RKO (cell line): ENCODE measurements at regions not wholly inside any gene's neighbourhood (a gene's known extent, or its start where the extent isn't known, plus 50 kb on each side); places are given as distances from the start of the nearest gene placed in this dataset.
A peak's percentile ranks its signal among the peaks of the same experiment; 100 is the strongest.

Experiments used
- DNase-seq: peaks from one replicate; pipeline ENCODE4 v3.0.0-alpha.2; 2016; ENCODE audit warnings: low spot score

GRCh38 chr11:11789735-11790369, 51.9 kb upstream of the USP47 start:
- peak; percentile 43 for DNase-seq

DNA sequence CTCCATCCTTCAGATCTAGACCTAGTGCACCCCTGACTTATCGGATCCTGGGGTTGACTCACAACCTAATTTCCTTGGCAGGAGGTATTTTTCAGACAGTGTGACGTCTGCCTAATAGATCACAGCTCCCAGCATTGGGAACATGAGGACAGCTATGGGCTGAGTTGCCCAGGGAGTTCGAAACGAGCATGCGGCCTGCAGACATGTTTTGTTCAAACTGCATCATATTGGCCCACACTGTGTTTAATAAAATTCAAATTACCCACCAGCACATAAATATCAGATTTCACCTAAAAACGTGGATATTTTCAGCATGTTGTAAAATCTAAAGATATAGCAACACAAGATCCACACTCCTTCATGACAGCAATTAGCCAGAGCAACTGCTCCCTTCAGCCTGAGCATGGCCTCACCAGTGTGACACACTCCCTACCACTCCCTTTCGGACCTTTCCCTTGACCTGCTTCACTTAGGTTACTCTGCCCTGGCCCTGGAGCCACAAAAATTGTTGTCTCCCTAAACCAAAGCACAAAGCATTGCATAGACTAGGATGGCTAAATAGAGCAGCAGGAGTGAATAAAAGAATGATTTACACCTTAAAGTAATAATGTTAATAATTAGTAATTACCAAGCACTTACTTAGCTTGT, 53.6 kb upstream of the USP47 start:
- DNase-seq = no peak

GRCh38 chr11:11787305-11788062, 54.3 kb upstream of the USP47 start:
- DNase-seq = peak; percentile 70

DNA sequence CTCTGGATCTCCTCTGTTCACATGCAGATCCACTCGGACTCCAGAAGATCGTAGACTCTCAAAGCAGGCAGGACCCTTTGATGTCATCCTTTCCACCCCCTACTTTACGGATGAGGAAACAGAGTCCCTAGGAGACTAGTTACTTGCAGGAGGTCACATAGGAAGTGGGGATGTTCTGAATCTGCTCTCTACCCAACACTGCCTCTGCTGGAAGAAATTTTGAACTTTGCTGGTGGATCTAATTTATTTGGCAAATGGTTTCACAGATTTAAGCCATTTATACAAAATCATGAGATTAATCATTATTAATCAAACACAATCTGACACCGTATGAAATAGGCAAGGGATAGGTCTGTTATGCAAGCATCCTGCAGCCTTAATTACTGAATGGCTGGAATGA, 55.0 kb upstream of the USP47 start:
- DNase-seq = peak; percentile 38

- peak; percentile 9 for DNase-seq
Observed at GRCh38 chr11:11786234-11786633, 55.5 kb upstream of the USP47 start.

- DNase-seq = no peak
Observed at GRCh38 chr11:11782532-11783110, 59.2 kb upstream of the USP47 start.

- no peak for DNase-seq
Observed at GRCh38 chr11:11780858-11781257, 60.9 kb upstream of the USP47 start.

- DNase-seq = no peak
Observed at GRCh38 chr11:11779975-11780374, 61.8 kb upstream of the USP47 start.

- DNase-seq = no peak
Observed at GRCh38 chr11:11777897-11778296, 63.9 kb upstream of the USP47 start.

GRCh38 chr11:11776714-11777113, 65.1 kb upstream of the USP47 start:
- no peak for DNase-seq

DNA sequence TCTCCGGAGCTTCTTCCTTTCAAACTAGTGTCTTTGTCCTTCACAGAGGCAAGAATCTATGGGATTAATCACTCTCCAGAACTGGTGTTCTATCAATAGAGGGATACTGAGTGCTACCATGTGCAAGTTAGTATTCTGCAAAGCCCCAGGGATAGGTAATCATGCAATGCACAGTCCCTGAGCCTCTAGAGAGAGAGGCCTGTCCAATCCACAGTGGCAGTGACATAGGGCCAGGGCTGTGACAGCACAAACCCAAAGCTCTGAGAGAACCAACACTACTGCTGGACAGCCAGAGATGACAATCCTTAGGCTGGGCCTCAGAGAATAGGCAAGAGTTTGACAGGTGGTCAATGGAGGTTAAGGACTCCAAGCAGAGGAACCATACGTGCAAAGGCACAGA, 66.8 kb upstream of the USP47 start:
- DNase-seq = no peak

DNA sequence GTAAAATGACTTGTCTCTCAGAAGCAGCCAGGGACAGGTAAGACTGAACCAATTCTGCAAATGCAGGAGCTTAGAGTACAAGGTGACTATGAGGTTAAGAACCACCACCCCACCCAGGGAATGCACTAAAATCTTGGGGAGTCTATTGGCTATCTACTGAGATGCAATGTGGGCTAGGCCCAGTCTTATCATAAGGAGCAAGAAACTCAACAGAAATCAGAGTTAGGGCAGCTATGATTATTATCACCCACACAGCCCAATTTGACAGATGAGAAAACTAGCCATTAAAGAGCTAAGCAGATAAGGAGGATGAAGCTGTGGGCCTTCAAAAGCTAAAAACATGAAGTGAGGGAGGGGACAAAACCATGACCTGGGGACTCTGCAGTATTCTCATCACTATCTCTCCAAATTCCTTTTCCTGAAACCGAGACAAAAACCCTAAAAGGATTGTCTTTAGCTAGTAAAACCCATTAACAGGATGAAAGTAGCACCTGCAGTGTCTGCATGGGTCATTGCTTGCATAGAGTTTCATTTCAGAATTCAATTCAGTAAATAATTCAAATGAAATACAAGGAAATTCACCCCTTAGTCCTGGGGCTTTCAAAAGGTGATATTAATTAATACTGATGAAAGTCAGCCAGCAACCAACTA, 68.8 kb upstream of the USP47 start:
- DNase-seq = no peak

DNA sequence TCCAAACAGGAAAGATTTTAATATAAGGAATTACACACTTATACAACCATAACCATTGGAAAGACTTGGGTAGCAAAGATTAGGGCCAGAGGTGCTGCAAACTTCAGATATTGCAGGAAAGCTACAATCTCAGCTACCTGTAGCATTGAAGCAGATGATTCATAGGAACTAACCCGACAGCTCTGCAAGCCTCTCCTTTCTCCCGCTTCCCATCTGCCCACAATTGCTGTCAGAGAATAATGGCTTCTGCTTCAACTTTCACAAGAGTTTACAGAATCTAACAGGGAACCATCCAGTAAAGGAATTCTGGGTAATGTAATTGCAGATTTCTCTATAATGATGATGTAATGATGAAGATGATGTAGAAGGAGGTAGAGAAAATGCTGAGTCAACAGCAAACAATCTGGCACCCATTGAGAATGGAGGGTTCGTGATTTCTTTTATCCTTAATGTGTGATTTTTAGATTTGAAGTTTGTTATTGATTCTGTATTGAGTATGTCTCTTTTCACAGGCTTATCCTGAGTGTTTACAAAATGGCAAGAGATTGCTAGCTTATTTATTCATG, 70.8 kb upstream of the USP47 start:
- no peak for DNase-seq

DNA sequence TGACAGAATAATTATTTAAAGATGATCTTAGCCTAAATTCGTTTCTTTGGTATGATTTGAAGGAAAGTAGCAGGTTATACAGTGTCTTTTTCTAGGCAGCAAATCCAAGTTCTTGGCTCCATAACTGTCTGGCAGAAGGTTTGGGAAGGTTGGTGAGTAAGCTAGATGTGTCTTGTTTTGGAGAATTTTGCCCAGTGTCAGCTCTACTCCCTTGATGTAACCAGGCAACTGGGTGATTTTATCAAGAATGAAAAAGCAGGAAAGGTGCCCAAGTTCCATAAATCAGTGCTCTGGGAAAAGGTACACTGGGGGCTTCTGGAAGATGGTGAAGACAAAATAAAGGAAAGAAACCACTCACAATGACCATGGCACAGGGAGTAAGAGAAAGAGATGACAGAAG, 71.5 kb upstream of the USP47 start:
- no peak for DNase-seq

GRCh38 chr11:11769782-11770181, 72.0 kb upstream of the USP47 start:
- no peak for DNase-seq

- DNase-seq = no peak
Observed at GRCh38 chr11:11769362-11769761, 72.4 kb upstream of the USP47 start.

DNA sequence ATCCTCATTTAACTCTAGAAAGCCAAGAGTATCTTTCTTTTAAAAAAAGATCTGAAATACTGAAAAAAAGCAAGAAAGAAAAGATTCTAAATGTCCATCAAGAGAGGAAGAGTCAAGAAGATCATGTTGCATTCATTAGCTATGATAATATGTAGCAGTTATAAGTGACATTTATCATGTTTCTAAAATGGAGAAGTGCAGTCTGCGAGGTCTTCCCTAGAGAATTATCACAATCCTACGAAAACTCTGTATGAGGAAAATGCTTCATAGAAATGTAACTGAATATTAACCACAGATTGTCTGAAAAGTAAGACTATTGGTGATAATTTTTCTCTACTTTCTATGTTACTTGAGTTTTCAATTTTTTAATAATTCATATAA, 77.4 kb upstream of the USP47 start:
- no peak for DNase-seq

DNA sequence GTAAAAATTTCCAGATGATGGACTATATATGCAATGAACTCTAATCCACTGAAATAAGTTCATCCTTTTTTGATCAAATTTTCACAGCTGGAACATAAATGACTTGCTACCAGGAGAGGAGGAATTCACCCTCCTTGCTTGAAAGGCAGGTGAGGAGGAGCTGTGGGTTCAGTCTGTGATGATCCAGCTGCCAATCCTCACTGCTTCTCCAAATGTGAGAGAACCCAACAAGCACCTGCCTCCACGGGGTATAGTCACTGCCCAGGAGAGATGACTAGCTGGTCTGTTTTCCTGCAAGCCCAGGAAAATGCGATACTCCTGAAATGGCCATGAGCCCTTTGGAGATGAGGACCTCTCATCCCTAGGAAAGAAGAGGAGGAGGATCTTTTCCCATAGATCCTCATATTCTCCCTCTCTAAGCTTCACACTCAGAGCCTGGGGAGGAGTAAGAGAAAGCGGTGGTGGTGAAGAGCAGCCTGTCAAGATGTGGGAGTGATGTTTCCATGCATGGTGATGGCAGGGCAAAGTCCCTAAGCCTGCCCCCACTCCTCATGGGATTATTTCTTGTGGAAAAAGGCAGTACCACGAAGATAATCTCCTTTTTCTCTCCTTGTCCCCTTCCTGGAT, 77.9 kb upstream of the USP47 start:
- no peak for DNase-seq

- no peak for DNase-seq
Observed at GRCh38 chr11:11760838-11761237, 80.9 kb upstream of the USP47 start.

DNA sequence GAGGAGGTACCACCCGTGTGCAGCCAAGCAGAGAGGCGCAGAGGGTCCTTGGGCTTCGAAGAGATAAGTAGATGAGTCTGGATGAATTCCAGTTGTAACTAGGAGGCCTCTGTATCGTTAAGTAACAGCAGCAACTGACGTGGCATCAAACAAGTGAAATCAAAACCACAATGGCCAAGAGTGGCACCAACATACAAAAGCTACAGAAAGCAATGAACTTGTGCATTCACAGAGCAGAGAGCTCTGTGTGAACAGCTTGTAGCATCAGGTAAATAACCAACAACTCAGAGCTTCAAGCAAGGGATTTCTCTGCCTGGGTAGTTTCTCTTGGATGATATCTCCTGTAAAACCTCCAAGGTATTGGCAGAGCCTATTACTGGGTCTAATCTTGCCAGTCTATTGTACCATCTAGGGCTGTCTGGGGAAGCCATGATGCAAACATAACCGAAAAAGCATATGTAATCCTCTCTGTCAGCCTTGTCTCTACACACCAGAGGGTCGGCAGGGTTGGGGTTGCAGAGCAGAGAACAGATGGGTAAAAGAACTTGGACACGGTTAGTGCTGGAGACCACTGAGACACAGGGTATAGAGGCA, 83.1 kb upstream of the USP47 start:
- DNase-seq = no peak

DNA sequence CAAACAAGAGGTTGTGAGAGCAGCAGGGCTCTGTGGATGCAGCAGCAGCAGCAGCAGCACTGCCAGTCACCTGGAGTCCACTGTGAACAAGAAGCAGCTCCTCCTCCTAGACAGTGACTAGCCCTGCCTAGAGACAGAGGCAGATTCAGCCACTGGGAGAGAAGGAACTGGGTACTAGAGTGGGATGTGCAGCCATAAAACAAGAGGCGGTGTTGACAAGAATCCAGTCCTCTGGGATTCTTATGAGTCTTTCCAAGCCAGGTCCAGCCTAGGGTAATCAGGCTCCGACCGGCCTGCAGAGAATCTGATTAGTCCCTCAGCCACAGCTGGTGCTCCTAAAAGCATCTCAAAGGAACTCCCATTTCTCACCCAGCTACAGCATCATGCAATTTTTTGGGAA, 83.9 kb upstream of the USP47 start:
- DNase-seq = no peak
